ENCODE measurements at regions not wholly inside any gene's neighbourhood (a gene's known extent, or its start where the extent isn't known, plus 50 kb on each side); places are given as distances from the start of the nearest gene placed in this dataset.

- no peak for DNase-seq (ENCODE audit: low read depth in 2 of 2)
These were observed 51.1 kb upstream of the PREP start for GRCh38 chr6:105453968-105454367.

GRCh38 chr6:105452924-105453756 lies 50.3 kb upstream of the PREP start:
- DNase-seq (ENCODE audit: low read depth in 2 of 2), result no peak
